ENCODE measurements at regions not wholly inside any gene's neighbourhood (a gene's known extent, or its start where the extent isn't known, plus 50 kb on each side); places are given as distances from the start of the nearest gene placed in this dataset.

DNA sequence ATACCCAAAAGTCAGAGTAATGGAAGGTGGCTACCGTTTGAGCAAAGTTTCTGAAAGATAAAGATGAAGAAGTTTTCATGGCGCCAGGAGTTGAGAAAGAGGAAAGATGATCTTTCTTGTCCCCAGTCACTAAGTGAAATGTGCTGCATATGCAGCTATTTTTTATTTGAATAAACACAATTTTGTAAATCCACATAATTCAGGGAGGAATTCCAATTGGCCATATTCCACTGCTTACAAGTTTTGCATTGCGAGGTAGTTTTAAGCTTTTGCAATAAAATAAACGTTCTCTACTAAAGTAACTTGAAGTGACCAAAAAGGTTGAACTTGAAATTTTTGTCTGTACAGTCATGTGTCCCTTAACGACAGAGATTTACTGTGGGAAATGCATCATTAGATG, 139.3 kb upstream of the VCX2 start:
- no peak for TF ChIP-seq POLR2AphosphoS5 (IDR thresholded peaks at IDR 0.05)
- no peak for TF ChIP-seq CTCF (IDR thresholded peaks at IDR 0.05)

Measured in upper lobe of left lung (tissue), 4 donors.